ENCODE measurements at regions not wholly inside any gene's neighbourhood (a gene's known extent, or its start where the extent isn't known, plus 50 kb on each side); places are given as distances from the start of the nearest gene placed in this dataset.

GRCh38 chr9:91116211-91116610 lies 245.5 kb downstream of the AUH start:
- TF ChIP-seq, protein P1, sequence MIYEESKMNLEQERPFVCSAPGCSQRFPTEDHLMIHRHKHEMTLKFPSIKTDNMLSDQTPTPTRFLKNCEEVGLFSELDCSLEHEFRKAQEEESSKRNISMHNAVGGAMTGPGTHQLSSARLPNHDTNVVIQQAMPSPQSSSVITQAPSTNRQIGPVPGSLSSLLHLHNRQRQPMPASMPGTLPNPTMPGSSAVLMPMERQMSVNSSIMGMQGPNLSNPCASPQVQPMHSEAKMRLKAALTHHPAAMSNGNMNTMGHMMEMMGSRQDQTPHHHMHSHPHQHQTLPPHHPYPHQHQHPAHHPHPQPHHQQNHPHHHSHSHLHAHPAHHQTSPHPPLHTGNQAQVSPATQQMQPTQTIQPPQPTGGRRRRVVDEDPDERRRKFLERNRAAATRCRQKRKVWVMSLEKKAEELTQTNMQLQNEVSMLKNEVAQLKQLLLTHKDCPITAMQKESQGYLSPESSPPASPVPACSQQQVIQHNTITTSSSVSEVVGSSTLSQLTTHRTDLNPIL (CRISPR knock-in tag; IDR thresholded peaks at IDR 0.05; ENCODE audit: low read depth): no peak
- TF ChIP-seq CSDC2 (CRISPR knock-in tag; IDR thresholded peaks at IDR 0.05) (no peak), TOX (CRISPR knock-in tag; IDR thresholded peaks at IDR 0.05; ENCODE audit: borderline replicate concordance) (no peak)
- no peak; the same call in 1 of the 3 replicates for ATAC-seq

DNA sequence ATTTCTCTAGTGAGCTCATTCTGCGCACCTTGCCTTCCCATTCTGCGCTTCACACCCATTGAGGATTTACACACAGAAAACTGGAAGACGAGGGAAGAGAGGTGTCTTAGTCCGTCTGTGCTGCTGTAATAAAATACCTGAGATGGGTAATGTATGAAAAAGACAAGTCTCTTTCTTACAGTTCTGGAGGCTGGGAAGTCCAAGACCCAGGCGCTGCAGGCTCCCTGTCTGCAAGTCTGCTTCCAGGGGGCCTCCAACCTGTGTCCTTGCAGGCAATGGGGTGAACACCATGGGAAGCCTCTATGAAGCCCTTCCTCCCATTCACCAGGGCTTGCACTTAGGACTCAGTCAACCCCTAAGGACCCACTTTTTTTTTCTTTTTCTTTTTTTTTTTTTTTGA lies 245.0 kb downstream of the AUH start:
- no peak for TF ChIP-seq GLIS3 (CRISPR knock-in tag; IDR thresholded peaks at IDR 0.05)
- TF ChIP-seq, protein P1 (CRISPR knock-in tag; IDR thresholded peaks at IDR 0.05; ENCODE audit: low read depth): no peak
- no peak for TF ChIP-seq ARNTL (CRISPR knock-in tag; IDR thresholded peaks at IDR 0.05; ENCODE audit: borderline replicate concordance, low read depth)
- no peak for TF ChIP-seq PPARA (CRISPR knock-in tag; IDR thresholded peaks at IDR 0.05; ENCODE audit: borderline replicate concordance)
- no peak for TF ChIP-seq TSHZ2 (CRISPR knock-in tag; IDR thresholded peaks at IDR 0.05)
- no peak for TF ChIP-seq ZNF8 (CRISPR knock-in tag; IDR thresholded peaks at IDR 0.05)
- no peak for TF ChIP-seq PATZ1 (CRISPR knock-in tag; IDR thresholded peaks at IDR 0.05; ENCODE audit: borderline replicate concordance)
- no peak for TF ChIP-seq OSR1 (CRISPR knock-in tag; IDR thresholded peaks at IDR 0.05)
- TF ChIP-seq ESRRG (CRISPR knock-in tag; IDR thresholded peaks at IDR 0.05): no peak
- TF ChIP-seq BACH2 (CRISPR knock-in tag; IDR thresholded peaks at IDR 0.05; ENCODE audit: borderline replicate concordance): no peak
- TF ChIP-seq, protein P2, sequence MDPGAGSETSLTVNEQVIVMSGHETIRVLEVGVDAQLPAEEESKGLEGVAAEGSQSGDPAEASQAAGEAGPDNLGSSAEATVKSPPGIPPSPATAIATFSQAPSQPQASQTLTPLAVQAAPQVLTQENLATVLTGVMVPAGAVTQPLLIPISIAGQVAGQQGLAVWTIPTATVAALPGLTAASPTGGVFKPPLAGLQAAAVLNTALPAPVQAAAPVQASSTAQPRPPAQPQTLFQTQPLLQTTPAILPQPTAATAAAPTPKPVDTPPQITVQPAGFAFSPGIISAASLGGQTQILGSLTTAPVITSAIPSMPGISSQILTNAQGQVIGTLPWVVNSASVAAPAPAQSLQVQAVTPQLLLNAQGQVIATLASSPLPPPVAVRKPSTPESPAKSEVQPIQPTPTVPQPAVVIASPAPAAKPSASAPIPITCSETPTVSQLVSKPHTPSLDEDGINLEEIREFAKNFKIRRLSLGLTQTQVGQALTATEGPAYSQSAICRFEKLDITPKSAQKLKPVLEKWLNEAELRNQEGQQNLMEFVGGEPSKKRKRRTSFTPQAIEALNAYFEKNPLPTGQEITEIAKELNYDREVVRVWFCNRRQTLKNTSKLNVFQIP (CRISPR knock-in tag; IDR thresholded peaks at IDR 0.05; ENCODE audit: borderline replicate concordance, low read depth): no peak
- TF ChIP-seq TCF4 (CRISPR knock-in tag; IDR thresholded peaks at IDR 0.05; ENCODE audit: borderline replicate concordance): no peak
- TF ChIP-seq TOX (CRISPR knock-in tag; IDR thresholded peaks at IDR 0.05; ENCODE audit: borderline replicate concordance): no peak
- TF ChIP-seq ZFP30 (CRISPR knock-in tag; IDR thresholded peaks at IDR 0.05): no peak
- TF ChIP-seq ISL1 (CRISPR knock-in tag; IDR thresholded peaks at IDR 0.05): no peak
- no peak for TF ChIP-seq ZC3H10 (CRISPR knock-in tag; IDR thresholded peaks at IDR 0.05)
- no peak for ATAC-seq

DNA sequence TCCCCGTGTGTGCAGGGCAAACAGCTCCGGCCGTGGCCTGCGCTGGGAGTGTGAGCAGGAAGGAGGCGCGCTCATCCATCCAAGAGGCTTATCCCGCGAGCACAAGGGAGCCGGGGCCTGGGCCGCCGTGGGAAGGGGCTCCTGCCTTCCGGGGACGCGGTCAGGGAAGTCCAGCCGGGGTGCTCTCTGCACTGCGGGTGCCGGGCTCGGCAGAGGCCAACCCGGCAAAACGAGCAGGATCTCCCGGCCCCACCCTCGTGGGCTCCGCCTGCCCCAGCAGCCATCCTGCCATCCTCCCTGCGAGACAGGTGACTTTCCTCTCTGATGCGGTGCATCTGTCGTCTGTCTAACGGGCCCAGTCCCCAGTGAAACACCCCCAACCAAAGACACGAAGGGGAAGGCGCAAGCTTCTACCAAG lies 244.2 kb downstream of the AUH start:
- TF ChIP-seq ARNTL (CRISPR knock-in tag; IDR thresholded peaks at IDR 0.05; ENCODE audit: borderline replicate concordance, low read depth) (no peak), ZFP30 (CRISPR knock-in tag; IDR thresholded peaks at IDR 0.05) (no peak), ISL1 (CRISPR knock-in tag; IDR thresholded peaks at IDR 0.05) (no peak), ZC3H10 (CRISPR knock-in tag; IDR thresholded peaks at IDR 0.05) (no peak), CSDC2 (CRISPR knock-in tag; IDR thresholded peaks at IDR 0.05) (no peak), ESRRG (CRISPR knock-in tag; IDR thresholded peaks at IDR 0.05) (no peak), ZNF8 (CRISPR knock-in tag; IDR thresholded peaks at IDR 0.05) (no peak), ZFP3 (CRISPR knock-in tag; IDR thresholded peaks at IDR 0.05) (no peak), TCF4 (CRISPR knock-in tag; IDR thresholded peaks at IDR 0.05; ENCODE audit: borderline replicate concordance) (no peak), TOX (CRISPR knock-in tag; IDR thresholded peaks at IDR 0.05; ENCODE audit: borderline replicate concordance) (no peak), PATZ1 (CRISPR knock-in tag; IDR thresholded peaks at IDR 0.05; ENCODE audit: borderline replicate concordance) (no peak), PPARA (CRISPR knock-in tag; IDR thresholded peaks at IDR 0.05; ENCODE audit: borderline replicate concordance) (no peak), ZNF565 (CRISPR knock-in tag; conservative IDR thresholded peaks at IDR 0.05; ENCODE audit: low read depth) (no peak)
- TF ChIP-seq, protein P2 (CRISPR knock-in tag; IDR thresholded peaks at IDR 0.05; ENCODE audit: borderline replicate concordance, low read depth): no peak
- TF ChIP-seq, protein P1 (CRISPR knock-in tag; IDR thresholded peaks at IDR 0.05; ENCODE audit: low read depth): no peak
- ATAC-seq: no peak
